H1 (cell line): ENCODE measurements at regions not wholly inside any gene's neighbourhood (a gene's known extent, or its start where the extent isn't known, plus 50 kb on each side); places are given as distances from the start of the nearest gene placed in this dataset.

Source experiments
- CTCF ChIA-PET: fragments of 300-600 bp; sonication (Branson Sonifier 250); formaldehyde crosslinking; loops from one replicate; lab custom pipeline; 2021; ENCODE audit not compliant: partially characterized antibody; lab: Charles Lee
- POLR2A ChIA-PET: fragments of 300-600 bp; sonication (Branson Sonifier 250); formaldehyde crosslinking; loops from one replicate; lab custom pipeline; 2021; ENCODE audit warnings: inconsistent platforms; ENCODE audit not compliant: partially characterized antibody; lab: Charles Lee
- DNase-seq, 2 experiments: peaks; one replicate each; pipeline versions ENCODE4 v3.0.0 to v3.0.0-alpha.2; 2010 to 2022; ENCODE audit warnings: low spot score in 2 of 2, low read depth in 1 of 2, mixed read lengths in 1 of 2
- FAIRE-seq: peaks from 2 replicates; lab custom pipeline; 2011; peaks lifted over from hg19 to GRCh38; lab: Jason Lieb, UNC
- H2AFZ ChIP-seq: 2 replicates; pipeline ENCODE4 v1.8.1; 2012; ENCODE audit warnings: low read length, inconsistent platforms
- H2AK5ac ChIP-seq: 2 replicates; pipeline ENCODE4 v1.6.1; 2013; ENCODE audit warnings: low read depth, low read length
- H2BK120ac ChIP-seq: replicated peaks from 2 replicates; pipeline ENCODE3; 2013; ENCODE audit warnings: low read depth, low read length, inconsistent platforms
- H2BK12ac ChIP-seq: 2 replicates; pipeline ENCODE4 v1.6.1; 2013; ENCODE audit warnings: low read depth, low read length
- H2BK15ac ChIP-seq: 2 replicates; pipeline ENCODE4 v1.6.1; 2013; ENCODE audit warnings: low read length
- H2BK20ac ChIP-seq: 2 replicates; pipeline ENCODE4 v1.6.1; 2013; ENCODE audit warnings: low read length
- H2BK5ac ChIP-seq: 2 replicates; pipeline ENCODE4 v1.6.1; 2013; ENCODE audit warnings: low read depth, low read length
- H3K14ac ChIP-seq: 2 replicates; pipeline ENCODE4 v1.6.1; 2013; ENCODE audit warnings: inconsistent platforms; ENCODE audit not compliant: insufficient read length
- H3K18ac ChIP-seq: 2 replicates; pipeline ENCODE4 v1.6.1; 2013; ENCODE audit warnings: low read length; ENCODE audit errors: extremely low read depth
- H3K23ac ChIP-seq: 2 replicates; pipeline ENCODE4 v1.6.1; 2013; ENCODE audit warnings: inconsistent platforms; ENCODE audit not compliant: insufficient read length
- H3K23me2 ChIP-seq: 2 replicates; pipeline ENCODE4 v1.6.1; 2013; ENCODE audit warnings: low read depth, low read length
- H3K27ac ChIP-seq: 2 replicates; pipeline ENCODE4 v1.6.1; 2011; ENCODE audit warnings: low read depth, low read length, inconsistent platforms
- H3K27me3 ChIP-seq, 4 experiments: replicated peaks in 1 of 4; 1 replicate in 1 of 4; 2 replicates in 3 of 4; pipeline versions ENCODE4 v1.6.1 to v1.8.1; 2011 to 2013; ENCODE audit warnings: low read length in 3 of 4, mild to moderate bottlenecking in 3 of 4, inconsistent platforms in 2 of 4, mixed read lengths in 2 of 4, moderate library complexity in 1 of 4; ENCODE audit not compliant: control insufficient read depth in 3 of 4, insufficient read depth in 3 of 4; ENCODE audit errors: extremely low read depth in 1 of 4
- H3K36me3 ChIP-seq, 4 experiments: 2 replicates each; pipeline versions ENCODE4 v1.6.1 to v1.8.1; 2011 to 2013; ENCODE audit warnings: mild to moderate bottlenecking in 4 of 4, low read length in 3 of 4, moderate library complexity in 2 of 4, control low read depth in 1 of 4, inconsistent platforms in 1 of 4; ENCODE audit not compliant: insufficient read depth in 4 of 4, control insufficient read depth in 2 of 4
- H3K4ac ChIP-seq: replicated peaks from 2 replicates; pipeline ENCODE3; 2013; ENCODE audit warnings: low read length, low read depth, mixed read lengths, inconsistent platforms; ENCODE audit not compliant: insufficient read length
- H3K4me1 ChIP-seq, 4 experiments: replicated peaks in 1 of 4; 1 replicate in 1 of 4; 2 replicates in 3 of 4; pipeline versions ENCODE4 v1.6.1 to v1.8.1; 2011 to 2013; ENCODE audit warnings: low read length in 3 of 4, inconsistent platforms in 2 of 4, mixed read lengths in 1 of 4; ENCODE audit not compliant: insufficient read depth in 4 of 4, control insufficient read depth in 3 of 4
- H3K4me2 ChIP-seq, 2 experiments: 2 replicates each; pipeline versions ENCODE4 v1.6.1 to v1.8.1; 2011 to 2013; ENCODE audit warnings: low read depth in 2 of 2, low read length in 2 of 2, control low read depth in 1 of 2, inconsistent platforms in 1 of 2, mild to moderate bottlenecking in 1 of 2; ENCODE audit not compliant: insufficient read depth in 1 of 2
- H3K4me3 ChIP-seq, 4 experiments: fragments of 200-600, 300-600 bp in 1 of 4; sonication (generic), shearing (Covaris generic), sonication (Bioruptor Twin) in 1 of 4; 2 replicates each; pipeline versions ENCODE4 v1.5.1 to v1.8.1; 2011 to 2016; ENCODE audit warnings: low read length in 4 of 4, low read depth in 3 of 4, control low read depth in 2 of 4, inconsistent platforms in 2 of 4, mild to moderate bottlenecking in 2 of 4, mixed read lengths in 1 of 4, moderate library complexity in 1 of 4; ENCODE audit not compliant: insufficient read depth in 2 of 4; ENCODE audit errors: extremely low read depth in 1 of 4
- H3K56ac ChIP-seq: replicated peaks from 2 replicates; pipeline ENCODE3; 2013; ENCODE audit warnings: low read depth, mild to moderate bottlenecking, mixed read lengths, low read length, inconsistent platforms; ENCODE audit not compliant: insufficient read length
- H3K79me1 ChIP-seq: 2 replicates; pipeline ENCODE4 v1.6.1; 2013; ENCODE audit warnings: low read depth, low read length, control low read depth
- H3K79me2 ChIP-seq, 2 experiments: 2 replicates each; pipeline versions ENCODE4 v1.6.1 to v1.8.1; 2012 to 2013; ENCODE audit warnings: low read length in 2 of 2, mild to moderate bottlenecking in 2 of 2, inconsistent platforms in 1 of 2; ENCODE audit not compliant: insufficient read depth in 2 of 2, control insufficient read depth in 1 of 2
- H3K9ac ChIP-seq, 4 experiments: replicated peaks in 1 of 4; 1 replicate in 1 of 4; 2 replicates in 3 of 4; pipeline versions ENCODE4 v1.6.1 to v1.8.1; 2011 to 2013; ENCODE audit warnings: low read depth in 3 of 4, low read length in 3 of 4, control low read depth in 2 of 4, mild to moderate bottlenecking in 2 of 4, moderate library complexity in 2 of 4, inconsistent platforms in 1 of 4; ENCODE audit errors: extremely low read depth in 1 of 4
- H3K9me3 ChIP-seq, 2 experiments: 2 replicates each; pipeline versions ENCODE4 v1.6.1 to v1.8.1; 2012 to 2013; ENCODE audit warnings: mild to moderate bottlenecking in 2 of 2, moderate library complexity in 2 of 2, control low read depth in 1 of 2, inconsistent platforms in 1 of 2, low read depth in 1 of 2, low read length in 1 of 2, mixed read lengths in 1 of 2; ENCODE audit not compliant: insufficient read depth in 2 of 2
- H4K20me1 ChIP-seq, 2 experiments: replicated peaks in 1 of 2; 2 replicates each; pipeline versions ENCODE3 to v1.8.1; 2011 to 2013; ENCODE audit warnings: inconsistent platforms in 2 of 2, low read length in 2 of 2, mild to moderate bottlenecking in 1 of 2; ENCODE audit not compliant: insufficient read depth in 2 of 2, control insufficient read depth in 1 of 2
- H4K5ac ChIP-seq: 2 replicates; pipeline ENCODE4 v1.6.1; 2013; ENCODE audit warnings: low read length, low read depth, mixed read lengths, inconsistent platforms; ENCODE audit not compliant: insufficient read length
- H4K8ac ChIP-seq: 2 replicates; pipeline ENCODE4 v1.8.0; 2013; ENCODE audit warnings: mild to moderate bottlenecking, moderate library complexity, low read length, inconsistent platforms; ENCODE audit not compliant: insufficient read depth; ENCODE audit errors: extremely low read depth
- H4K91ac ChIP-seq: replicated peaks from 2 replicates; pipeline ENCODE3; 2013; ENCODE audit warnings: low read length, mixed read lengths, inconsistent platforms; ENCODE audit not compliant: insufficient read length
- ATF3 ChIP-seq: IDR thresholded peaks from 2 replicates; pipeline ENCODE4 v1.6.1; 2011; ENCODE audit warnings: low read depth, mild to moderate bottlenecking, low read length; ENCODE audit not compliant: insufficient read depth
- CHD1 ChIP-seq: IDR thresholded peaks from 2 replicates; pipeline ENCODE4 v1.6.1; 2012; ENCODE audit warnings: low read depth, low read length, improper control_type of control experiment
- EZH2 ChIP-seq: fragments of 200-600 bp; sonication (generic); IDR thresholded peaks from 2 replicates; pipeline ENCODE4 v1.7.1; 2012; ENCODE audit warnings: low read depth, mild to moderate bottlenecking, moderate library complexity, low read length, inconsistent platforms; ENCODE audit not compliant: severe bottlenecking
- KDM1A ChIP-seq: fragments of 200-600, 300-600 bp; sonication (generic); IDR thresholded peaks from 2 replicates; pipeline ENCODE4 v1.7.1; 2016; ENCODE audit warnings: mild to moderate bottlenecking, low read length, borderline replicate concordance
- KDM4A ChIP-seq: IDR thresholded peaks from one replicate; pipeline ENCODE4 v1.7.1; 2012; ENCODE audit warnings: low read depth, mild to moderate bottlenecking, moderate library complexity, low read length, inconsistent platforms; ENCODE audit not compliant: severe bottlenecking
- KDM5A ChIP-seq: fragments of 200-600 bp; IDR thresholded peaks from 2 replicates; pipeline ENCODE4 v1.7.1; 2012; ENCODE audit warnings: mild to moderate bottlenecking, low read length, inconsistent platforms, mixed read lengths
- PHF8 ChIP-seq: fragments of 200-600 bp; sonication (generic); conservative IDR thresholded peaks from 2 replicates; pipeline ENCODE4 v1.7.1; 2012; ENCODE audit warnings: low read depth, mild to moderate bottlenecking, inconsistent platforms, low read length, moderate library complexity
- RAD21 ChIP-seq, 2 experiments: IDR thresholded peaks in 1 of 2; conservative IDR thresholded peaks in 1 of 2; 2 replicates each; pipeline ENCODE4 v1.6.1; 2011; ENCODE audit warnings: low read depth in 2 of 2, low read length in 2 of 2, improper control_type of control experiment in 1 of 2, inconsistent platforms in 1 of 2, mild to moderate bottlenecking in 1 of 2, moderate library complexity in 1 of 2
- TAF1 ChIP-seq: IDR thresholded peaks from 2 replicates; pipeline ENCODE4 v1.6.1; 2011; ENCODE audit warnings: mild to moderate bottlenecking, low read depth, low read length
- ZNF274 ChIP-seq: IDR thresholded peaks from 2 replicates; pipeline ENCODE4 v1.7.0; 2012; ENCODE audit warnings: low read length, borderline replicate concordance; ENCODE audit errors: extremely low read depth
- WGBS, 2 experiments: shearing (Covaris generic) in 1 of 2; methylation state at CpG; one replicate each; pipeline versions ENCODE4 v1.1.6 to v1.1.7; 2013 to 2015; ENCODE audit warnings: low lambda C conversion rate in 2 of 2, mixed read lengths in 2 of 2, inconsistent platforms in 1 of 2, low coverage in 1 of 2, missing lambda C conversion rate in 1 of 2; ENCODE audit not compliant: insufficient replicate concordance in 2 of 2, insufficient coverage in 1 of 2, insufficient read length in 1 of 2; ENCODE audit errors: extremely low coverage in 1 of 2, missing lambda C conversion rate in 1 of 2; 5-methylcytosine and 5-hydroxymethylcytosine counted together

GRCh38 chr11:45036733-45037132 is 86.0 kb upstream of the TP53I11 start:
- H3K36me3 ChIP-seq = no peaks in the 10 kb centered on the region; a peak in 1 of 8 replicates
- H2AFZ ChIP-seq = no peak overlapping the region
- H2BK12ac ChIP-seq = no peak overlapping the region
- no peak overlapping the region for H3K18ac ChIP-seq
- no peaks in the 10 kb centered on the region for H3K4me1 ChIP-seq
- no peak overlapping the region for H3K56ac ChIP-seq
- no peak overlapping the region for H3K4me3 ChIP-seq
- no peak overlapping the region for H3K9ac ChIP-seq
- H3K27ac ChIP-seq = no peak overlapping the region
- 91% methylated on average over 6 of the region's 6 CpGs; no CpG with 5 or more reads in 1 of the 2 experiments for WGBS, 2 experiments
- H3K14ac ChIP-seq = no peak overlapping the region
- H2BK120ac ChIP-seq = no peak overlapping the region
- ChIA-PET POLR2A (no interaction called here), CTCF (interaction anchor here (0.6 to 3.7 kb wide), 7 partner anchors 10 to 74 kb away, joined by 3 to 16 read pairs (median 5); no protein-coding TSS in a partner anchor)
- H3K4ac ChIP-seq = no peak overlapping the region
- peaks cover 2 to 3% of the 10 kb centered on the region in 2 experiments; a peak in 3 of 4 replicates for H3K9me3 ChIP-seq
- no peaks in the 10 kb centered on the region; a peak in 1 of 7 replicates for H3K27me3 ChIP-seq
- H2BK15ac ChIP-seq = no peak overlapping the region
- no peak overlapping the region for H3K4me2 ChIP-seq
- H3K23ac ChIP-seq = no peak overlapping the region
- H3K79me2 ChIP-seq = no peaks in the 10 kb centered on the region
- no peak overlapping the region for H4K8ac ChIP-seq
- no peak overlapping the region for H2BK5ac ChIP-seq
- TF ChIP-seq ATF3 (no peak), EZH2 (no peak), KDM1A (no peak), KDM4A (no peak), TAF1 (no peak), ZNF274 (no peak), KDM5A (no peak), CHD1 (no peak), PHF8 (no peak), RAD21 (IDR thresholded peaks at IDR 0.05 in 1 of 2, conservative IDR thresholded peaks at IDR 0.05 in 1 of 2; ENCODE audit: low read depth in 2 of 2, low read length in 2 of 2) (no peak)
- no peak overlapping the region for H2AK5ac ChIP-seq
- H4K20me1 ChIP-seq = no peaks in the 10 kb centered on the region
- H2BK20ac ChIP-seq = no peak overlapping the region
- no peak for DNase-seq
- no peak overlapping the region for H4K5ac ChIP-seq
- H3K79me1 ChIP-seq = no peaks in the 10 kb centered on the region
- no peaks in the 10 kb centered on the region for H3K23me2 ChIP-seq
- no peak for FAIRE-seq
- H4K91ac ChIP-seq = no peak overlapping the region
